ENCODE measurements at regions not wholly inside any gene's neighbourhood (a gene's known extent, or its start where the extent isn't known, plus 50 kb on each side); places are given as distances from the start of the nearest gene placed in this dataset.

GRCh38 chr10:130924138-130924819 lies 387.2 kb downstream of the TCERG1L start:
- TF ChIP-seq CTCF (conservative IDR thresholded peaks at IDR 0.05 in 1 of 2, IDR thresholded peaks at IDR 0.05 in 1 of 2; ENCODE audit: extremely low read depth in 1 of 2, insufficient read depth in 1 of 2, low read depth in 1 of 2, low read length in 2 of 2) (no peak), EZH2 (IDR thresholded peaks at IDR 0.05; ENCODE audit: borderline replicate concordance, low read length) (no peak)
